PC-3 (cell line): ENCODE measurements at regions not wholly inside any gene's neighbourhood (a gene's known extent, or its start where the extent isn't known, plus 50 kb on each side); places are given as distances from the start of the nearest gene placed in this dataset.
"Not testable (repeated sequence)": the region's sequence is repeated elsewhere in the genome, so short reads cannot be mapped to it uniquely, and the experiment has no call there.

Experiments
- ATAC-seq: fragments of 200-7000 bp; cut with Tn5 transposase; 2 replicates; pipeline ENCODE4 v1.9.1; 2020; ENCODE audit warnings: mild to moderate bottlenecking, moderate library complexity
- BruUV-seq: library from RNA; stranded (reverse); fragments of 400-500 nt; replicated peaks from 2 replicates; lab custom pipeline; 2021; lab: Mats Ljungman, UMichigan
- CTCF ChIA-PET: fragments of 300-600 bp; sonication (Branson Sonifier 250); formaldehyde crosslinking; loops from one replicate; lab custom pipeline; 2022; ENCODE audit warnings: antibody characterized with exemption; lab: Charles Lee
- POLR2A ChIA-PET: fragments of 300-600 bp; sonication (Branson Sonifier 250); formaldehyde crosslinking; loops from one replicate; lab custom pipeline; 2022; ENCODE audit warnings: antibody characterized with exemption; ENCODE audit not compliant: unreplicated experiment; lab: Charles Lee
- DNase-seq: peaks from one replicate; pipeline ENCODE4 v3.0.0-alpha.2; 2015
- H2AFZ ChIP-seq: fragments of 300-600 bp; sonication (generic); 2 replicates; pipeline ENCODE4 v1.6.0; 2016; ENCODE audit warnings: antibody characterized with exemption, low read length
- H3F3A ChIP-seq: fragments of 300-600 bp; sonication (generic); one replicate; pipeline ENCODE4 v1.6.0; 2017; ENCODE audit warnings: antibody characterized with exemption, low read length, control low read depth, mild to moderate bottlenecking; ENCODE audit not compliant: unreplicated experiment
- H3K27ac ChIP-seq: fragments of 300-600 bp; sonication (generic); 2 replicates; pipeline ENCODE4 v1.5.1; 2016; ENCODE audit warnings: mild to moderate bottlenecking, low read length
- H3K27me3 ChIP-seq: fragments of 300-600 bp; sonication (generic); 2 replicates; pipeline ENCODE4 v1.6.1; 2016; ENCODE audit warnings: low read length, mixed read lengths
- H3K36me3 ChIP-seq: fragments of 300-600 bp; sonication (generic); 2 replicates; pipeline ENCODE4 v1.6.1; 2016; ENCODE audit warnings: low read depth, mixed run types, low read length, mixed read lengths
- H3K4me1 ChIP-seq: fragments of 300-600 bp; sonication (generic); 2 replicates; pipeline ENCODE4 v1.5.1; 2016; ENCODE audit warnings: low read length; ENCODE audit not compliant: insufficient read depth
- H3K4me2 ChIP-seq: fragments of 300-600 bp; sonication (generic); 2 replicates; pipeline ENCODE4 v1.6.0; 2016; ENCODE audit warnings: low read length
- H3K4me3 ChIP-seq: fragments of 300-600 bp; sonication (generic); 2 replicates; pipeline ENCODE4 v1.5.1; 2016; ENCODE audit warnings: mild to moderate bottlenecking, low read length, mixed read lengths
- H3K79me2 ChIP-seq: fragments of 300-600 bp; sonication (generic); 2 replicates; pipeline ENCODE4 v1.6.1; 2017; ENCODE audit warnings: low read length, mixed read lengths
- H3K9ac ChIP-seq: fragments of 300-600 bp; sonication (generic); 2 replicates; pipeline ENCODE4 v1.6.0; 2016; ENCODE audit warnings: mild to moderate bottlenecking, low read length
- H3K9me2 ChIP-seq: fragments of 300-600 bp; sonication (generic); replicated peaks from 2 replicates; pipeline ENCODE4 v1.6.1; 2016; ENCODE audit warnings: mixed run types, low read length, mixed read lengths
- H3K9me3 ChIP-seq: fragments of 300-600 bp; sonication (generic); 2 replicates; pipeline ENCODE4 v1.6.1; 2016; ENCODE audit warnings: low read length, mixed read lengths
- H4K20me1 ChIP-seq: fragments of 300-600 bp; sonication (generic); 2 replicates; pipeline ENCODE4 v1.6.1; 2016; ENCODE audit warnings: low read length, mixed read lengths
- CTCF ChIP-seq: fragments of 300-600 bp; sonication (generic); conservative IDR thresholded peaks from 2 replicates; pipeline ENCODE4 v1.5.1; 2017; ENCODE audit warnings: antibody characterized with exemption, low read depth, mild to moderate bottlenecking, low read length
- EZH2 ChIP-seq: fragments of 300-600 bp; sonication (generic); IDR thresholded peaks from one replicate; pipeline ENCODE4 v1.6.1; 2017; ENCODE audit warnings: antibody characterized with exemption, mild to moderate bottlenecking, low read length; ENCODE audit not compliant: unreplicated experiment
- EZH2phosphoT487 ChIP-seq: fragments of 300-600 bp; sonication (generic); IDR thresholded peaks from 2 replicates; pipeline ENCODE4 v1.6.1; 2018; ENCODE audit warnings: mild to moderate bottlenecking, antibody characterized with exemption, low read length, borderline replicate concordance
- intact Hi-C: fragments of 100-400 bp; cut with micrococcal nuclease; formaldehyde crosslinking; loops from 2 replicates; pipeline ENCODE4 v1.9.0; 2023

GRCh38 chr10:117807441-117807840 is 239.3 kb downstream of the RAB11FIP2 start:
- Histone ChIP-seq H3K4me2 (no peak overlapping the region), H2AFZ (no peak overlapping the region), H3K9ac (no peak overlapping the region), H3K9me3 (no peaks in the 10 kb centered on the region), H3K36me3 (no peaks in the 10 kb centered on the region), H3K4me3 (no peak overlapping the region), H3K4me1 (no peaks in the 10 kb centered on the region), H3K79me2 (no peaks in the 10 kb centered on the region), H3K9me2 (no peaks in the 10 kb centered on the region), H3F3A (no peaks in the 10 kb centered on the region), H3K27me3 (peaks cover 27% of the 10 kb centered on the region; the same call in 1 of the 2 replicates), H3K27ac (no peak overlapping the region), H4K20me1 (no peaks in the 10 kb centered on the region)
- no TSS peak for BruUV-seq
- TF ChIP-seq EZH2 (no peak), CTCF (no peak), EZH2phosphoT487 (no peak)
- intact Hi-C loops = no loop called here
- CTCF ChIA-PET = no interaction called here
- ATAC-seq = no peak
- no peak for DNase-seq
- POLR2A ChIA-PET = no interaction called here

GRCh38 chr10:117815816-117816215 is 230.9 kb downstream of the RAB11FIP2 start:
- intact Hi-C loops, DNase-seq, H3K9me3 ChIP-seq, H3K79me2 ChIP-seq, CTCF ChIA-PET, H3K4me2 ChIP-seq, ATAC-seq, H3K4me1 ChIP-seq, POLR2A ChIA-PET, H3K4me3 ChIP-seq, H3K36me3 ChIP-seq, H3F3A ChIP-seq, H4K20me1 ChIP-seq, H3K9ac ChIP-seq, H3K9me2 ChIP-seq, H2AFZ ChIP-seq, H3K27ac ChIP-seq, BruUV-seq: not testable (repeated sequence)
- H3K27me3 ChIP-seq = peaks cover 22% of the 10 kb centered on the region

- no TSS peak for BruUV-seq
- Histone ChIP-seq H3K4me3 (no peak overlapping the region), H3K9me3 (no peaks in the 10 kb centered on the region), H3K4me2 (no peak overlapping the region), H3K36me3 (no peaks in the 10 kb centered on the region), H4K20me1 (no peaks in the 10 kb centered on the region), H3K9me2 (no peaks in the 10 kb centered on the region), H2AFZ (no peak overlapping the region), H3K79me2 (no peaks in the 10 kb centered on the region), H3K27ac (no peak overlapping the region), H3K9ac (no peak overlapping the region), H3F3A (no peaks in the 10 kb centered on the region), H3K4me1 (no peaks in the 10 kb centered on the region), H3K27me3 (peaks cover 29% of the 10 kb centered on the region)
- ChIA-PET POLR2A (no interaction called here), CTCF (no interaction called here)
- intact Hi-C loops = no loop called here
- TF ChIP-seq EZH2 (no peak), EZH2phosphoT487 (no peak), CTCF (no peak)
- DNase-seq (no peak), ATAC-seq (no peak)
These were observed 229.6 kb downstream of the RAB11FIP2 start for GRCh38 chr10:117817116-117817515.
